OCI-LY1 (cell line): ENCODE measurements at regions not wholly inside any gene's neighbourhood (a gene's known extent, or its start where the extent isn't known, plus 50 kb on each side); places are given as distances from the start of the nearest gene placed in this dataset.

Source experiments
- H2AFZ ChIP-seq: fragments of 200-600 bp; sonication (generic), shearing (Covaris generic); 2 replicates; pipeline ENCODE4 v1.6.0; 2014; ENCODE audit warnings: antibody characterized with exemption, mild to moderate bottlenecking, low read length
- H3F3A ChIP-seq: fragments of 200-600 bp; sonication (generic), shearing (Covaris generic); 2 replicates; pipeline ENCODE4 v1.6.0; 2014; ENCODE audit warnings: mild to moderate bottlenecking, antibody characterized with exemption, low read length, moderate library complexity; ENCODE audit not compliant: insufficient read depth
- H3K27ac ChIP-seq: fragments of 200-600 bp; sonication (generic); 2 replicates; pipeline ENCODE4 v1.5.1; 2014; ENCODE audit warnings: low read length, mixed run types, mild to moderate bottlenecking, low read depth; ENCODE audit not compliant: poor library complexity, severe bottlenecking
- H3K27me3 ChIP-seq: fragments of 200-600 bp; sonication (generic); 2 replicates; pipeline ENCODE4 v1.6.0; 2014; ENCODE audit warnings: antibody characterized with exemption, mild to moderate bottlenecking, low read length, moderate library complexity; ENCODE audit not compliant: insufficient read depth
- H3K36me3 ChIP-seq: fragments of 200-600 bp; sonication (generic); 2 replicates; pipeline ENCODE4 v1.6.1; 2014; ENCODE audit warnings: mild to moderate bottlenecking, antibody characterized with exemption, low read length, moderate library complexity, mixed read lengths; ENCODE audit not compliant: insufficient read depth
- H3K4me1 ChIP-seq: fragments of 200-600 bp; sonication (generic); 2 replicates; pipeline ENCODE4 v1.5.1; 2014; ENCODE audit warnings: mild to moderate bottlenecking, low read length, moderate library complexity; ENCODE audit not compliant: insufficient read depth, severe bottlenecking
- H3K4me2 ChIP-seq: fragments of 200-600 bp; sonication (generic), shearing (Covaris generic); 2 replicates; pipeline ENCODE4 v1.6.1; 2014; ENCODE audit warnings: low read length
- H3K4me3 ChIP-seq: fragments of 200-600 bp; sonication (generic); 2 replicates; pipeline ENCODE4 v1.5.1; 2014; ENCODE audit warnings: low read length, low read depth, mild to moderate bottlenecking, mixed read lengths; ENCODE audit not compliant: poor library complexity, severe bottlenecking
- H3K79me2 ChIP-seq: fragments of 200-600 bp; shearing (Covaris generic); 2 replicates; pipeline ENCODE4 v1.6.1; 2016; ENCODE audit warnings: mixed run types, low read length, mixed read lengths; ENCODE audit not compliant: insufficient read depth
- H3K9ac ChIP-seq: fragments of 200-600 bp; sonication (generic), shearing (Covaris generic); 2 replicates; pipeline ENCODE4 v1.6.1; 2014; ENCODE audit warnings: mild to moderate bottlenecking, low read length, mixed read lengths
- H3K9me2 ChIP-seq: fragments of 200-600 bp; sonication (generic), shearing (Covaris generic); 2 replicates; pipeline ENCODE4 v1.6.1; 2014; ENCODE audit warnings: low read depth, mild to moderate bottlenecking, low read length, mixed read lengths
- H3K9me3 ChIP-seq: fragments of 200-600 bp; shearing (Covaris generic); 2 replicates; pipeline ENCODE4 v1.6.1; 2014; ENCODE audit warnings: low read length, mixed read lengths
- H4K20me1 ChIP-seq: fragments of 200-600 bp; sonication (generic), shearing (Covaris generic); 2 replicates; pipeline ENCODE4 v1.6.0; 2016; ENCODE audit warnings: mild to moderate bottlenecking, low read length; ENCODE audit not compliant: insufficient read depth
- CTCF ChIP-seq: fragments of 200-600 bp; sonication (generic), shearing (Covaris generic); IDR thresholded peaks from 2 replicates; pipeline ENCODE4 v1.5.1; 2017; ENCODE audit warnings: mild to moderate bottlenecking, antibody characterized with exemption, low read length, moderate library complexity, mixed read lengths
- EZH2 ChIP-seq: fragments of 200-600 bp; sonication (generic), shearing (Covaris generic); IDR thresholded peaks from 2 replicates; pipeline ENCODE4 v1.8.0; 2017; ENCODE audit warnings: borderline replicate concordance, mixed run types, mild to moderate bottlenecking, antibody characterized with exemption, low read length, moderate library complexity, mixed read lengths

- H3K9ac ChIP-seq = no peak overlapping the region
- H3K27me3 ChIP-seq = no peaks in the 10 kb centered on the region
- H3K4me2 ChIP-seq = no peak overlapping the region
- H3K4me1 ChIP-seq = no peaks in the 10 kb centered on the region
- H3K4me3 ChIP-seq = no peak overlapping the region
- no peaks in the 10 kb centered on the region for H4K20me1 ChIP-seq
- TF ChIP-seq CTCF = no peak
- TF ChIP-seq EZH2 = no peak
- no peaks in the 10 kb centered on the region for H3K9me3 ChIP-seq
- H3F3A ChIP-seq = no peaks in the 10 kb centered on the region
- H3K79me2 ChIP-seq = no peaks in the 10 kb centered on the region
- H2AFZ ChIP-seq = no peak overlapping the region
- H3K27ac ChIP-seq = no peak overlapping the region
- H3K9me2 ChIP-seq = no peaks in the 10 kb centered on the region
- no peaks in the 10 kb centered on the region for H3K36me3 ChIP-seq
Measured at GRCh38 chr2:65714866-65715265, 282.5 kb upstream of the SPRED2 start.

GRCh38 chr2:65711863-65712262, 279.5 kb upstream of the SPRED2 start:
- no peaks in the 10 kb centered on the region for H3K4me1 ChIP-seq
- H2AFZ ChIP-seq = no peak overlapping the region
- no peaks in the 10 kb centered on the region for H3K9me2 ChIP-seq
- no peaks in the 10 kb centered on the region for H3K36me3 ChIP-seq
- H3K27me3 ChIP-seq = no peaks in the 10 kb centered on the region
- no peak overlapping the region for H3K4me2 ChIP-seq
- H3K4me3 ChIP-seq = no peak overlapping the region
- no peaks in the 10 kb centered on the region for H3K79me2 ChIP-seq
- no peaks in the 10 kb centered on the region for H3F3A ChIP-seq
- H4K20me1 ChIP-seq = no peaks in the 10 kb centered on the region
- no peak for TF ChIP-seq EZH2
- no peak for TF ChIP-seq CTCF
- no peaks in the 10 kb centered on the region for H3K9me3 ChIP-seq
- H3K27ac ChIP-seq = no peak overlapping the region
- no peak overlapping the region for H3K9ac ChIP-seq

- no peaks in the 10 kb centered on the region for H3K79me2 ChIP-seq
- H3K4me2 ChIP-seq = no peak overlapping the region
- H3K9ac ChIP-seq = no peak overlapping the region
- TF ChIP-seq EZH2 (no peak), CTCF (peak; percentile 65)
- no peak overlapping the region for H2AFZ ChIP-seq
- H3K9me2 ChIP-seq = no peaks in the 10 kb centered on the region
- no peak overlapping the region for H3K4me3 ChIP-seq
- no peaks in the 10 kb centered on the region for H3F3A ChIP-seq
- no peak overlapping the region for H3K27ac ChIP-seq
- no peaks in the 10 kb centered on the region for H3K36me3 ChIP-seq
- H4K20me1 ChIP-seq = no peaks in the 10 kb centered on the region
- H3K4me1 ChIP-seq = no peaks in the 10 kb centered on the region
- H3K9me3 ChIP-seq = no peaks in the 10 kb centered on the region
- no peaks in the 10 kb centered on the region for H3K27me3 ChIP-seq
Measured at GRCh38 chr2:65710779-65711295, 278.4 kb upstream of the SPRED2 start.
